ENCODE measurements at regions not wholly inside any gene's neighbourhood (a gene's known extent, or its start where the extent isn't known, plus 50 kb on each side); places are given as distances from the start of the nearest gene placed in this dataset.

DNA sequence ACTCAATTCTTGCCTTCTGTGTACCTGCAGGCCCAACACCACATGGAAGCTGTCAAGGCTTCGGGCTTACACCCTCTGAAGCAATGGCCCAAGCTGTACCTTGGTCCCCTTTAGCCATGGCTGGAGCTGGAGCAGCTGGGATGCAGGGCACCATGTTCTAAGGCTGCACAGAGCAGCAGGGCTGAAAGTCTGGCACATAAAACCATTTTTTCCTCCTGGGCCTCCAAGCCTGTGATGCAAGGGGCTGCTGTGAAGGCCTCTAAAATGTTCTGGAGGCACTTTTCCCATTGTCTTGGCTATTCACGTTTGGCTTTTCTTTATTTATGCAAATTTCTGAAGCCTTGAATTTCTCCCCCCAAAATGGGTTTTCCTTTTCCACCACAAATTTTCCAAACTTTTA is 102.1 kb upstream of the SLC5A12 start (continued):
- TF ChIP-seq, protein P1, sequence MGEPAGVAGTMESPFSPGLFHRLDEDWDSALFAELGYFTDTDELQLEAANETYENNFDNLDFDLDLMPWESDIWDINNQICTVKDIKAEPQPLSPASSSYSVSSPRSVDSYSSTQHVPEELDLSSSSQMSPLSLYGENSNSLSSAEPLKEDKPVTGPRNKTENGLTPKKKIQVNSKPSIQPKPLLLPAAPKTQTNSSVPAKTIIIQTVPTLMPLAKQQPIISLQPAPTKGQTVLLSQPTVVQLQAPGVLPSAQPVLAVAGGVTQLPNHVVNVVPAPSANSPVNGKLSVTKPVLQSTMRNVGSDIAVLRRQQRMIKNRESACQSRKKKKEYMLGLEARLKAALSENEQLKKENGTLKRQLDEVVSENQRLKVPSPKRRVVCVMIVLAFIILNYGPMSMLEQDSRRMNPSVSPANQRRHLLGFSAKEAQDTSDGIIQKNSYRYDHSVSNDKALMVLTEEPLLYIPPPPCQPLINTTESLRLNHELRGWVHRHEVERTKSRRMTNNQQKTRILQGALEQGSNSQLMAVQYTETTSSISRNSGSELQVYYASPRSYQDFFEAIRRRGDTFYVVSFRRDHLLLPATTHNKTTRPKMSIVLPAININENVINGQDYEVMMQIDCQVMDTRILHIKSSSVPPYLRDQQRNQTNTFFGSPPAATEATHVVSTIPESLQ (CRISPR knock-in tag; IDR thresholded peaks at IDR 0.05): no peak
- no peak for TF ChIP-seq STAT6 (CRISPR knock-in tag; conservative IDR thresholded peaks at IDR 0.05; ENCODE audit: low read depth)

DNA sequence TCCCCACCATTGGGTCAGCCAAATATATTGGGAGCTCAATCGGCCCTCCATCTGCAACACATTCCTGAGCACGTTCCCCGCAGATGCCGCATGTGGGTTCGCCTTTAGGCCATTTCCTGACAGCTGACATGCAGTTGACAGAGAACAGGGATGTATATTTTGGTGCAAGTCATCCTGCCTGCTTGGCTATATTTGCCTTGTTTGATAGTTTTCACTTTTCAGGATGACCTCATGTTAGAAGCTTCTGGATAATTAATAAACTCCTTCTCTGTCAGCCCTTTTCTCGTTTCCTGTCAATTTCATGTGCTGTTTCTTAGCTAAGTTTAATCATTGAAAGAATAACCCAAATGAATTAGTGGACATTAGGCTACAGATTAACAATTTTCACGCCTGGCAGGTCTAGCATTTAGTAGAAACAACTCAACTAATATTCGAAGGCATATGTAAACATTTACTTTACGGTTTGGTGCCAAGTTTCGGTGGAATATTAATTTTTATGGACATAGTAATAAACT is 105.8 kb upstream of the SLC5A12 start:
- no peaks in the 10 kb centered on the region for H3K4me1 Mint-ChIP-seq
- ChIA-PET CTCF (no interaction called here), POLR2A (interaction anchor here (0.6 kb wide), 1 partner anchor 528 kb away, joined by 4 read pairs; no protein-coding TSS in a partner anchor)
- H3K27me3 Mint-ChIP-seq (ENCODE audit: low read depth): no peaks in the 10 kb centered on the region; the same call in 1 of the 2 replicates
- H3K4me3 Mint-ChIP-seq: no peak overlapping the region
- peaks cover 45% of the 10 kb centered on the region for H3K9me3 Mint-ChIP-seq
- H3K36me3 Mint-ChIP-seq: peaks cover 36% of the 10 kb centered on the region
- H3K27ac Mint-ChIP-seq: no peak overlapping the region
- ATAC-seq: no peak
- TF ChIP-seq, protein P2, sequence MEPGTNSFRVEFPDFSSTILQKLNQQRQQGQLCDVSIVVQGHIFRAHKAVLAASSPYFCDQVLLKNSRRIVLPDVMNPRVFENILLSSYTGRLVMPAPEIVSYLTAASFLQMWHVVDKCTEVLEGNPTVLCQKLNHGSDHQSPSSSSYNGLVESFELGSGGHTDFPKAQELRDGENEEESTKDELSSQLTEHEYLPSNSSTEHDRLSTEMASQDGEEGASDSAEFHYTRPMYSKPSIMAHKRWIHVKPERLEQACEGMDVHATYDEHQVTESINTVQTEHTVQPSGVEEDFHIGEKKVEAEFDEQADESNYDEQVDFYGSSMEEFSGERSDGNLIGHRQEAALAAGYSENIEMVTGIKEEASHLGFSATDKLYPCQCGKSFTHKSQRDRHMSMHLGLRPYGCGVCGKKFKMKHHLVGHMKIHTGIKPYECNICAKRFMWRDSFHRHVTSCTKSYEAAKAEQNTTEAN (CRISPR knock-in tag; IDR thresholded peaks at IDR 0.05): no peak
- TF ChIP-seq GTF2I (CRISPR knock-in tag; conservative IDR thresholded peaks at IDR 0.05) (no peak), TEAD1 (CRISPR knock-in tag; IDR thresholded peaks at IDR 0.05) (no peak), ELF4 (CRISPR knock-in tag; IDR thresholded peaks at IDR 0.05; ENCODE audit: low read depth) (no peak), E2F4 (CRISPR knock-in tag; IDR thresholded peaks at IDR 0.05; ENCODE audit: borderline replicate concordance, low read depth) (no peak), SMAD3 (CRISPR knock-in tag; IDR thresholded peaks at IDR 0.05; ENCODE audit: borderline replicate concordance) (no peak), NR1H2 (CRISPR knock-in tag; IDR thresholded peaks at IDR 0.05) (no peak), TEAD4 (CRISPR knock-in tag; IDR thresholded peaks at IDR 0.05) (no peak), GABPB1 (CRISPR knock-in tag; IDR thresholded peaks at IDR 0.05) (no peak), CREB1 (CRISPR knock-in tag; IDR thresholded peaks at IDR 0.05) (no peak), CREM (CRISPR knock-in tag; IDR thresholded peaks at IDR 0.05) (no peak), SMAD4 (CRISPR knock-in tag; IDR thresholded peaks at IDR 0.05) (no peak), ETV6 (CRISPR knock-in tag; IDR thresholded peaks at IDR 0.05) (no peak), ZNF263 (CRISPR knock-in tag; IDR thresholded peaks at IDR 0.05; ENCODE audit: low read depth) (no peak), TCF7 (CRISPR knock-in tag; IDR thresholded peaks at IDR 0.05; ENCODE audit: low read depth) (no peak)
- TF ChIP-seq, protein P1 (CRISPR knock-in tag; IDR thresholded peaks at IDR 0.05): no peak
- TF ChIP-seq, protein P3, sequence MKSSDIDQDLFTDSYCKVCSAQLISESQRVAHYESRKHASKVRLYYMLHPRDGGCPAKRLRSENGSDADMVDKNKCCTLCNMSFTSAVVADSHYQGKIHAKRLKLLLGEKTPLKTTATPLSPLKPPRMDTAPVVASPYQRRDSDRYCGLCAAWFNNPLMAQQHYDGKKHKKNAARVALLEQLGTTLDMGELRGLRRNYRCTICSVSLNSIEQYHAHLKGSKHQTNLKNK (CRISPR knock-in tag; IDR thresholded peaks at IDR 0.05): no peak
- TF ChIP-seq, protein P4, sequence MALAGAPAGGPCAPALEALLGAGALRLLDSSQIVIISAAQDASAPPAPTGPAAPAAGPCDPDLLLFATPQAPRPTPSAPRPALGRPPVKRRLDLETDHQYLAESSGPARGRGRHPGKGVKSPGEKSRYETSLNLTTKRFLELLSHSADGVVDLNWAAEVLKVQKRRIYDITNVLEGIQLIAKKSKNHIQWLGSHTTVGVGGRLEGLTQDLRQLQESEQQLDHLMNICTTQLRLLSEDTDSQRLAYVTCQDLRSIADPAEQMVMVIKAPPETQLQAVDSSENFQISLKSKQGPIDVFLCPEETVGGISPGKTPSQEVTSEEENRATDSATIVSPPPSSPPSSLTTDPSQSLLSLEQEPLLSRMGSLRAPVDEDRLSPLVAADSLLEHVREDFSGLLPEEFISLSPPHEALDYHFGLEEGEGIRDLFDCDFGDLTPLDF (CRISPR knock-in tag; IDR thresholded peaks at IDR 0.05): no peak
- TF ChIP-seq, protein P5, sequence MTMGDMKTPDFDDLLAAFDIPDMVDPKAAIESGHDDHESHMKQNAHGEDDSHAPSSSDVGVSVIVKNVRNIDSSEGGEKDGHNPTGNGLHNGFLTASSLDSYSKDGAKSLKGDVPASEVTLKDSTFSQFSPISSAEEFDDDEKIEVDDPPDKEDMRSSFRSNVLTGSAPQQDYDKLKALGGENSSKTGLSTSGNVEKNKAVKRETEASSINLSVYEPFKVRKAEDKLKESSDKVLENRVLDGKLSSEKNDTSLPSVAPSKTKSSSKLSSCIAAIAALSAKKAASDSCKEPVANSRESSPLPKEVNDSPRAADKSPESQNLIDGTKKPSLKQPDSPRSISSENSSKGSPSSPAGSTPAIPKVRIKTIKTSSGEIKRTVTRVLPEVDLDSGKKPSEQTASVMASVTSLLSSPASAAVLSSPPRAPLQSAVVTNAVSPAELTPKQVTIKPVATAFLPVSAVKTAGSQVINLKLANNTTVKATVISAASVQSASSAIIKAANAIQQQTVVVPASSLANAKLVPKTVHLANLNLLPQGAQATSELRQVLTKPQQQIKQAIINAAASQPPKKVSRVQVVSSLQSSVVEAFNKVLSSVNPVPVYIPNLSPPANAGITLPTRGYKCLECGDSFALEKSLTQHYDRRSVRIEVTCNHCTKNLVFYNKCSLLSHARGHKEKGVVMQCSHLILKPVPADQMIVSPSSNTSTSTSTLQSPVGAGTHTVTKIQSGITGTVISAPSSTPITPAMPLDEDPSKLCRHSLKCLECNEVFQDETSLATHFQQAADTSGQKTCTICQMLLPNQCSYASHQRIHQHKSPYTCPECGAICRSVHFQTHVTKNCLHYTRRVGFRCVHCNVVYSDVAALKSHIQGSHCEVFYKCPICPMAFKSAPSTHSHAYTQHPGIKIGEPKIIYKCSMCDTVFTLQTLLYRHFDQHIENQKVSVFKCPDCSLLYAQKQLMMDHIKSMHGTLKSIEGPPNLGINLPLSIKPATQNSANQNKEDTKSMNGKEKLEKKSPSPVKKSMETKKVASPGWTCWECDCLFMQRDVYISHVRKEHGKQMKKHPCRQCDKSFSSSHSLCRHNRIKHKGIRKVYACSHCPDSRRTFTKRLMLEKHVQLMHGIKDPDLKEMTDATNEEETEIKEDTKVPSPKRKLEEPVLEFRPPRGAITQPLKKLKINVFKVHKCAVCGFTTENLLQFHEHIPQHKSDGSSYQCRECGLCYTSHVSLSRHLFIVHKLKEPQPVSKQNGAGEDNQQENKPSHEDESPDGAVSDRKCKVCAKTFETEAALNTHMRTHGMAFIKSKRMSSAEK (CRISPR knock-in tag; IDR thresholded peaks at IDR 0.05; ENCODE audit: borderline replicate concordance): no peak
- no peak for DNase-seq (ENCODE audit: low spot score)

Measured in WTC11 (cell line).